ENCODE measurements at regions not wholly inside any gene's neighbourhood (a gene's known extent, or its start where the extent isn't known, plus 50 kb on each side); places are given as distances from the start of the nearest gene placed in this dataset.

DNA sequence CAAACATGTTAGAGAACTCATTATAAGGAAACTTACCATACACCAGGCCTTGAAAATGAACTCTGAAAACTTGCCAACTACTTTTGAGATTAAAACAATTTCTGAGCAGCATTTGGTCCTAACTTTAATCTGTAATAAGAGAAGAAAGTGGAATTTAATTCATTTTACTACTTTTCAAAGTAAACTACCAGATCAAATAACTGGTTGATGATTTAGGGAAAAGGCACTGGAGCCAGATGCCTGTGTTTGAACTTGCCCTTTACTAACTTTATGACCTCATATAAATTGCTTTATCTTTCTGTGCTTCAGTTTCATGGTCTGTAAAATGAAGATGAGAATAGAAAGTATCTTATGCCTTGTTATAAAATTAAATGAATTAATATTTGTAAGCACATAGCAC is 159.9 kb upstream of the PCDH18 start:
- Mint-ChIP-seq H3K4me3 (no peak overlapping the region), H3K36me3 (no peaks in the 10 kb centered on the region)

DNA sequence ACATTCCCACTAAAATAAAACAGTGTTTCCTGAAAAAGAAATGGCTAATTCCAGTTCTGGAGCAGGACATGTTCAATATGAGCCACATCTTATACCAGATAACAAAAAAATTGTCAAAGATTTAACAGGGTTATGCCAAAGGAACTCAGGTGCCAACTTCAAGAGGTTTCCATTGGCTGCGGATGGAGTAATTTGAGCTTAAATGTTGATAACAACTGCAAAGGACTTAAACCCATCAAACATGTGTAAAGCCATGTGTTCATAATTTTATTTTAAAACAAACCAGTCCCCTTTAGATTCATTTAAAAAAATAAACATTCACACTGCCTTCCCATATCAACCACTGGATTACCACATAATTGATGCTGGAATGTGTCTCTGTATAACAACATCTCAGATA is 156.4 kb upstream of the PCDH18 start:
- Mint-ChIP-seq H3K4me3 (no peak overlapping the region), H3K4me1 (no peaks in the 10 kb centered on the region), H3K27me3 (no peaks in the 10 kb centered on the region), H3K27ac (no peak overlapping the region), H3K36me3 (no peaks in the 10 kb centered on the region), H3K9me3 (no peaks in the 10 kb centered on the region)

More for the DNA sequence above, 159.9 kb upstream of the PCDH18 start:
- Mint-ChIP-seq H3K27me3 (no peaks in the 10 kb centered on the region), H3K27ac (no peak overlapping the region), H3K9me3 (peaks cover 5% of the 10 kb centered on the region), H3K4me1 (no peaks in the 10 kb centered on the region)

DNA sequence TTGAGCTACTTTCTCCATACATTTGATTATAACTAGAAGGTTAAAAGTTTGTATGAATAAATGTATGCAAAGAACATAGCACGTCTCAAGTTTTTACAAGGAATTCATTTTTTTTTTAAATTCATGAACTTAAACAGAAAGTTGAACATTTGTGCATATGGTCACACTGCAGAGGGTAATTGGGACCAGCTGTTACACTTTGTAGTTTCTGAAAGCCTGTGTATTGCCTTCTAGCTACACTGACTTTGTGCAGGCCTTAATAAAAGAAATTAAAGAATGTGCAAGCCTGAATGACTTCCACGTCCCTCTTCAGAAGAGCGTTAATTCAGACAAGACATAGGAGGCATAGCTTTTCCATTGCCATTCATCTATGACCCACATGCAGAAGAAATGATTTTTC is 153.1 kb upstream of the PCDH18 start:
- no peaks in the 10 kb centered on the region for H3K36me3 Mint-ChIP-seq
- no peak overlapping the region for H3K4me3 Mint-ChIP-seq
- no peaks in the 10 kb centered on the region for H3K4me1 Mint-ChIP-seq
- no peak overlapping the region for H3K27ac Mint-ChIP-seq
- H3K9me3 Mint-ChIP-seq = no peaks in the 10 kb centered on the region
- H3K27me3 Mint-ChIP-seq = no peaks in the 10 kb centered on the region

DNA sequence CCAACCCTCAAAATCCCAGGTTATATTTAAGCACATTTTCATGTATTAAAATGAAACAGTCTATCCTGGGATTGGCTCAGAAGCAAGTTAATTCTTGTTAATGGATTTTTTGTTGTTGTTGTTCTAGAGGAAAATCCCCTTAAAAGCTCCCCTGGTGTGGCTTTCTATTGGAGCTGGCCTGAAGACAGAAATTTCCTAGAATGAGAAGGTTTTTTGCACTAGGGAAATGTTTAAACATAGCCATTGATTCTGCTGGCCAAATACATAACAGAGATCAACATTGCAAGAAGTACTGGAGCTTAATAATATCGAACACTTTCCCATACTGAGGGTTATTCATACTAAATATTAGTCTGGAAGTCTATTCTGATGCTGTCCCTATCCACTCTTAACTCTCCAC is 148.8 kb upstream of the PCDH18 start:
- Mint-ChIP-seq H3K4me3 (no peak overlapping the region), H3K27me3 (no peaks in the 10 kb centered on the region), H3K9me3 (peaks cover 5% of the 10 kb centered on the region), H3K4me1 (no peaks in the 10 kb centered on the region), H3K27ac (no peak overlapping the region), H3K36me3 (no peaks in the 10 kb centered on the region)

DNA sequence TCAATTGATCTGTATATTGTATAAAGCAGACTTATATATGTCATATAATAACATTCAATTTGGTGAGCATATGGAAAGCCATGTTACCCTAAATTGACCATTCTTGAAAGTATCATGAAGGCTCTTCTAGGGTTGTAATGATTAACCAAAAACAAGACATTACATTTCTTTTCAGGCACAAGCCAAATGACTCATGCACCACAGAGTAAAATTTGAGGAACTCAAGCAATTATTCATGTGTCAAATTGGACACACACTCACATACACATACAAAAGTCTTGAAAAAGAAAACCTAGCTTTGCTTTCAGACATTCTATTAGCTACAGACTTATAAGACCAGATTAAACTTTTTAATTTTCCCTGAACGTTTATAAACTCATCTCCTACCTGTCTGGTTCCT is 146.5 kb upstream of the PCDH18 start:
- Mint-ChIP-seq H3K9me3 (peaks cover 5% of the 10 kb centered on the region), H3K4me1 (no peaks in the 10 kb centered on the region), H3K27ac (no peak overlapping the region), H3K36me3 (no peaks in the 10 kb centered on the region), H3K4me3 (no peak overlapping the region), H3K27me3 (no peaks in the 10 kb centered on the region)

DNA sequence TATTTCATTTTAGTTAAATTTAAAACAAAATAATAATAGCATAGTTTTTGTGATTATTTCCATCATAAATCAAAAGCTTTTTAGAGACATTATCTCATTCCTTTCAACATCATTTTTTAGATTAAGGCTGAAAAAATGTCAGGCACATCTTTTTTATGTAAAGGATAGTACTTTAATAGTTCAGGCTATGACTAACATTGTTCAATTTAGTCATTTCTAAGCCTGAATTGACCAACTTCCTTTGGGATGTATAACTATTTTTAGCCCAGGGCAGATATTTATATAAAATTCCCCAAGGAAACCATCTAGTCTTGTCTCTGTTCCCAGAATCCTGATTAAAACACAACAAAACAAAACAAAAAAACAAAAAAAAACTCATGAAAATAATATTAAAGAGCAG is 145.6 kb upstream of the PCDH18 start:
- Mint-ChIP-seq H3K4me1 (no peaks in the 10 kb centered on the region), H3K9me3 (peaks cover 5% of the 10 kb centered on the region), H3K27me3 (no peaks in the 10 kb centered on the region), H3K4me3 (no peak overlapping the region), H3K27ac (no peak overlapping the region), H3K36me3 (no peaks in the 10 kb centered on the region)

DNA sequence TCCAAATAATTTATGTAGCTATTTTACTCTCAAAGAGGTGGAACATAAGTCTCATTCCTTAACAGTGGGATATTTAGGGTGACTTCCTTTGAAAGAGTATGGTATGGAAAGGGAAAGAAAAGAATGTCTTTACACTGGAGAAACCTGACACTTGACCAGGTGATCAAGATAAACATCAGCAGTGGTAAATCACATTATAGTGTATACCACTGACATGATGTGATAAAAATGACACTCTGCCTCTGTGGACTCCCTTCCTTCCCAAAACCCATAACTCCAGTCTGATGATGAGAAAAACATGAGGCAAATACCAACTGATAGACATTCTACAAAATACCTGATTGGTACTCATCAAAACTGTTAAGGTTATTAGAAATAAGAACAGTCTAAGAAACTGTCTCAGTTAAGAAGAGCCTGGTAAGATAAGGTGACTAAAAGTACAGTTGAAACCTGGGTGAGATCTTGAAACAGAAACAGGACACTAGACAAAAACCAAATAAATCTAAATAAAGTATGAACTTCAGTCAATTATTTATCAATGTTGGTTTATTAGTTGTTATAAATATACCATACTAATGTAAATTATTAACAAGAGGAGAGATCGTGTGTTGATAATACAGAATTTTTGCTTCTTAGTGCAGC is 144.2 kb upstream of the PCDH18 start:
- no peaks in the 10 kb centered on the region for H3K4me1 Mint-ChIP-seq
- H3K27ac Mint-ChIP-seq = no peak overlapping the region
- H3K4me3 Mint-ChIP-seq = no peak overlapping the region
- H3K36me3 Mint-ChIP-seq = no peaks in the 10 kb centered on the region
- peaks cover 5% of the 10 kb centered on the region for H3K9me3 Mint-ChIP-seq
- H3K27me3 Mint-ChIP-seq = no peaks in the 10 kb centered on the region

DNA sequence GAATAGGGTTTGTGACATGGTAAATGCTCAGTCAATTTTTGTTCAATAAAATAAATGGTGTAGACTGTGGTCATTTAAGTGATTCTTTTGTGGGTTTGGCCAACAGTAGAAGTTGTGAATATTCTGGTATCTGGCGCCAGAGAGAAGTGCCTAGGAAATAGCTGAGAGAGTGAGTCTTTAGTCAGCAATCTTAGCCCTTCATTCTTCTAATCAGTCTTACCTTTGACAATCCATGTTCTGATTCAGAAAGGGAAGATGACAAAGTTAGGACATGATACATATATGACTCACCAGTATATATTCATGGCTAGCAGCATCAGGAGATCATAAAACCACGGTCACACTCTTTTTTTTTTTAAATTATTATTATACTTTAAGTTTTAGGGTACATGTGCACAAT is 141.8 kb upstream of the PCDH18 start:
- Mint-ChIP-seq H3K27ac (no peak overlapping the region), H3K4me3 (no peak overlapping the region), H3K4me1 (no peaks in the 10 kb centered on the region), H3K36me3 (no peaks in the 10 kb centered on the region), H3K27me3 (no peaks in the 10 kb centered on the region), H3K9me3 (peaks cover under 1% of the 10 kb centered on the region)

DNA sequence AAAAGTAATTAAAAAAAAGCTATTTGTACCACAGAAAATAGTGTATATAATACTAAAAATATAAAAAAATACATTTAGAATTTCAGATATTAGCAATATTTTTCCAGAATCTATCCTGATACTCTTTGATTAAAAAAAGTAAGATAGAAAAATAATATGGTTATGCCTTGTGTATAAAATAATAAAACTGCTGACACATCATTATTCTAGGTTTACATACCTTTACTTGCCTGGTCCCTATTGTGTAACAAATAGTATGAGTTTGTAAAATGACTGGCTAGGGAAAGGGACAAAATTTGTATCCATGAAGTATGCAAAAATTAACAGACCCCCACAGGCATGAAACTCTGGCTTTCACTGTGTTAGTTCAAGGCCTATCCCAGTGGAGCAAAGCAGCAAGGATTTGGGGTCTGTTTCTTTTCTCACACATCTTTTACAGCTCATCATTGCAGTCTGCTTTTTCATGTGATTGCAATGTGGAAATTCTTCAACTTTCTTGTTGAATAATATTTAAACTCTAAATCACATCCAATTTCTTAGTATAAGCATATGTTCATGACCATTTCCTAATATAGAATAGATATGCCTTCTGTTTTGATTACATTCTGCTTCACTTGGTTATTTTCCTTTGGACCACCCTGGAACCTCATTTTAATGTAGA is 136.7 kb upstream of the PCDH18 start:
- H3K9me3 Mint-ChIP-seq = peaks cover 5% of the 10 kb centered on the region
- H3K4me1 Mint-ChIP-seq = no peaks in the 10 kb centered on the region
- no peak overlapping the region for H3K27ac Mint-ChIP-seq
- no peak overlapping the region for H3K4me3 Mint-ChIP-seq
- no peaks in the 10 kb centered on the region for H3K27me3 Mint-ChIP-seq
- H3K36me3 Mint-ChIP-seq = no peaks in the 10 kb centered on the region

DNA sequence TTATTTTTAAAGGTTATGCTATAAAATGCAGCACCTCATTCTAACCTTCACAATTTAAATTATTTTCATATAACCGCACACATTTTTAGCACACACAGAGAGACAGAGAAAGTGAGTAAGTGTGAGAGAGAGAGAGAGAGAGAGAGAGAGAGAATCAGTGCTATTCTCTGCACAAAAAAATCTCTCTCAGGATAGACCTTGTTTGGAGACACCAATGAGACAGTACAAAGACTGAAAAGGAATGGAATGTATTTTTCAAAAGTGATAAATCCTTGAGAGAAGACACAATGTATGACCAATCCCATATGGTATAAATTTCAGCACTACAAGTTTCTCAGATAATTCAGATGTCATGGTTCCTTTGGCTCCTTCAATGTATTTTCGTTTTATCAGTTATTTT is 132.1 kb upstream of the PCDH18 start:
- H3K4me3 Mint-ChIP-seq = no peak overlapping the region
- peaks cover 5% of the 10 kb centered on the region for H3K9me3 Mint-ChIP-seq
- H3K27ac Mint-ChIP-seq = no peak overlapping the region
- no peaks in the 10 kb centered on the region for H3K4me1 Mint-ChIP-seq
- no peaks in the 10 kb centered on the region for H3K36me3 Mint-ChIP-seq
- H3K27me3 Mint-ChIP-seq = no peaks in the 10 kb centered on the region

DNA sequence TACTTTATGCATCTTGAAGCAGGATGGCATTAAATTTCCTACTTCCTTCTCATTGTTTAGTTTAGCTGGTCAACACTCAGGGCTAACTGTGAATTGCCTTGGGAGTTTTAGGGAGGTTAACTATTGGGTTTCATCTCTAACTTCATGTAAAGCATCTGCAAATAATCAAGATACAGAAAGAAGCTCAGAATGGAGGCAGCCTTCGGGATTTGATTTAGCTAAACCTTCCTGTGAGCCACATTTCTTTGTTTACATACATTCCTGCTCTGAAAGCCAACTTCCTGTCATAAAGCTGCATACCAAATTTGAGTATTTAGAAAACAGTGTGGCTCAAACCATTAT is 131.7 kb upstream of the PCDH18 start:
- H3K9me3 Mint-ChIP-seq = peaks cover 5% of the 10 kb centered on the region
- H3K36me3 Mint-ChIP-seq = no peaks in the 10 kb centered on the region
- no peak overlapping the region for H3K4me3 Mint-ChIP-seq
- H3K4me1 Mint-ChIP-seq = no peaks in the 10 kb centered on the region
- H3K27ac Mint-ChIP-seq = no peak overlapping the region
- H3K27me3 Mint-ChIP-seq = no peaks in the 10 kb centered on the region

DNA sequence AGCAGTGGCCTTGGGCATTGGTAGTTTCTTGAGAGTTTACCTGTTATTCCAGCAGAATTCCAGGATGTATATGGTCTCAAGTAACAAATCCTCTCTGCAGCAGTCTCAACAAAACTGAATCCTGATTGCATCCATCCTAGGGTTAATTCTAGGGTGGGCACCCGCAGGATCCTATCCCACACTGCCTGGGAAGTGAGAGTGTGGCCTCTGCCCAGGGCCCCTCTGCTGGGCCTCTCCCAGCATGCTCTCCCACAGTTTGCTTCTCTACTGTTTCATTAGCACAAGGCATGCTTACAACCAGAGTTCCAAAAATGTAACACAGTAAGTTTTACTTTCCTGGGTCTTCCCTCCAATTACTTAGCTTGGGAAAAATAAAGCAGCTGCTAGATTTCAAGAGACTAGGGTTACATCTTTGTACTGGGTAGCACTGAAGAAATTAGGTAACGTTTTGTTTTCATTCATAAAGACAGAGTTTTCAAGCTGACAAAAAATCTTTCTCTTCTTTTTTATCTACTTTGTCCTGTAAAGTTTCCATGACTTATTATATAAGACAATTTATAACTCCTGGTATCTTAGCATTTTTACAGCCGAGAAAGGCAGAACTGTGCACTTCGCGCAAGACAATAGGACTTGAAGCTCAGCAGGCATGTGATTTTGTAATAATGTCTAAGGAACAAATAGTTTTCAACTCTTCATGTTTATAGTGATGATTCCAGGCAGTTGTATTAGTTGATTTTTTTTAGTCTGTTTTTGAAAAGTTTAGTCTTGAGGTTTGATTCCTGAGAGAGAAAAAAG is 131.2 kb upstream of the PCDH18 start:
- H3K4me1 Mint-ChIP-seq = no peaks in the 10 kb centered on the region
- H3K27me3 Mint-ChIP-seq = no peaks in the 10 kb centered on the region
- H3K4me3 Mint-ChIP-seq = no peak overlapping the region
- H3K9me3 Mint-ChIP-seq = peaks cover 5% of the 10 kb centered on the region
- no peak overlapping the region for H3K27ac Mint-ChIP-seq
- H3K36me3 Mint-ChIP-seq = no peaks in the 10 kb centered on the region

DNA sequence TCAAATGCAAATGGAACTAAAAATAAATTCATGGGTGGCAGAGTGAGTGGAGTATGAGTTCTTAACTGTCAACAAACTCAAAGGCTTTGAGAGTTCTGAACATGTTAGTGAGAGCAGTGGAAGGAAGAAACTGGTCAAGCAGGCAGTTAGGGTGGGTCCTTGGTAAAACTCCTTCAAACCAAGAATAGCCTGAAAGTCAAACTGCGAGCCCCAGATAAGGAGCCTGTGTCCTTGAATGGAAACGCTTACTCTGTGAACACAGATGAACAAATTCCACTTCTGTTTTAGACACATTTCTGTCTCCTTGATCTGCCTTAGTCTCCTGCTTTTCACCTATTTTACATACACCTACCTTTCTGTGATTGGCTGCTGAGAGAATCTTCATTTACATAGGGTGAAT is 129.4 kb upstream of the PCDH18 start:
- peaks cover 5% of the 10 kb centered on the region for H3K9me3 Mint-ChIP-seq
- H3K4me3 Mint-ChIP-seq = no peak overlapping the region
- H3K4me1 Mint-ChIP-seq = no peaks in the 10 kb centered on the region
- H3K27ac Mint-ChIP-seq = no peak overlapping the region
- H3K36me3 Mint-ChIP-seq = no peaks in the 10 kb centered on the region
- H3K27me3 Mint-ChIP-seq = no peaks in the 10 kb centered on the region

DNA sequence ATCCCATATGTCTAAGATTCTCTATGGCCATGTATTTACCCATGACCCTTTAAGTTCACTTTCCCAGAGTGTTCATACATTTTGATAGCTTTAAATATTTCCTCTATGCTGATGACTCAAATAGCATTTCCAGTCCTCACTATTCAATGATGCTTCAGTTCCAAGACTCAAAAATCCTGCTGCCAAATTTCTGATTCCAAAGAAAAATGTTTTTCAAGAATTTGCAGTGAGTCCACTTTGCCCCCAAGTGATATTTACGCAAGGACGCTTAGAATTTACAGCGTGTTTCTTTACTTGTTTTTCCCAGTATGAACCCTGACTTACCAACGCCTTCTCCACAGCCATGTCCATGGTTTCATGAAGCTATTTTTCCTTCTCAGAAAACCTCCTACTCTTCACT is 127.9 kb upstream of the PCDH18 start:
- H3K27me3 Mint-ChIP-seq = no peaks in the 10 kb centered on the region
- H3K9me3 Mint-ChIP-seq = peaks cover 5% of the 10 kb centered on the region
- H3K4me3 Mint-ChIP-seq = no peak overlapping the region
- H3K4me1 Mint-ChIP-seq = no peaks in the 10 kb centered on the region
- no peak overlapping the region for H3K27ac Mint-ChIP-seq
- H3K36me3 Mint-ChIP-seq = no peaks in the 10 kb centered on the region

DNA sequence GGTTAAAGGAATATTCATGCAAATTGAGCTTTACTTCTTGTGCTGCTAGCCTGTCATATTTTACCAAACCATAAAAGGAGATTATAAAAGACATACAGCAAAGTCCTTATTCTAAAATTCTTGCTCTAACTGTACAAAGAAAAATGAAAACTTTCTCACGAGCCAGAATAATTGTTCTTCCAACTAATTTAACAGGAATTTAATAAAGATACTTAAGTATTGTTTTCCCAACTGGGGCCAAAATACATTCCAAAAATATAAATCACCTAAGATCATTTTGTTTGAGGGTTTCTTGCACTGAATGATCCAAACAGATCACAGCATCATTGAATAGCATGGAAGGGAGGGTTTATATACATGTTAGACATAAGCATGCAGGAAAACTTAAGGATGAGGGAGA is 127.1 kb upstream of the PCDH18 start:
- no peak overlapping the region for H3K27ac Mint-ChIP-seq
- no peaks in the 10 kb centered on the region for H3K36me3 Mint-ChIP-seq
- H3K4me3 Mint-ChIP-seq = no peak overlapping the region
- no peaks in the 10 kb centered on the region for H3K4me1 Mint-ChIP-seq
- H3K27me3 Mint-ChIP-seq = no peaks in the 10 kb centered on the region
- H3K9me3 Mint-ChIP-seq = no peaks in the 10 kb centered on the region

DNA sequence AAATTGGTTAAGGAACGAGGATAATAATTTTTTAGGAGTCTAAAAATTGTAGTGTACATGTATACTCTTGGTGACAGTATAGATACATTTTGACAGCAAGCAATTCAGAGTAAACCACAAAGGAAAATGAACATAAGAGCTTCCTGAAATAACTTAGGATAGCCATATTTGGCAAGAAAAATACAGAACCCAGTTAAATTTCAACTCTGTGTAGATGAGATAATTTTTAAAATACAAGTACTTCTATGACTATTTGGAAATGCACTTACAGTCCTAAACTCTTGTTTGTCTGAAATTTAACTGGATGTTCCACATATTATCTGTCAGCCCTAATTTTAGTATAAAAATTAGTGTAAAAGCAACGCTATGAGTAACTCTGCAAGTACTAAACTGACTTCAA is 124.4 kb upstream of the PCDH18 start:
- H3K4me3 Mint-ChIP-seq = no peak overlapping the region
- H3K9me3 Mint-ChIP-seq = no peaks in the 10 kb centered on the region
- no peak overlapping the region for H3K27ac Mint-ChIP-seq
- H3K36me3 Mint-ChIP-seq = no peaks in the 10 kb centered on the region
- no peaks in the 10 kb centered on the region for H3K27me3 Mint-ChIP-seq
- no peaks in the 10 kb centered on the region for H3K4me1 Mint-ChIP-seq

Measured in activated naive CD4-positive, alpha-beta T cell treated with anti-CD3 and anti-CD28 coated beads, Interleukin-2, amount 50 U/mL, for 24 hours (primary cell).